Activated T-helper 2 cell treated with anti-CD3 and anti-CD28 coated beads, Interferon-gamma antibody, Interleukin-2, Interleukin-4, amounts not matched to agents 10 μg/mL and 5 μg/mL and 100 μg/mL, durations not matched to agents 14 hours and 24 hours and 36 hours (primary cell): ENCODE measurements at regions not wholly inside any gene's neighbourhood (a gene's known extent, or its start where the extent isn't known, plus 50 kb on each side); places are given as distances from the start of the nearest gene placed in this dataset.

Experiments used
- DNase-seq: peaks from one replicate; pipeline ENCODE4 v3.0.0; 2021; ENCODE audit warnings: low spot score
- H3K27ac Mint-ChIP-seq: one replicate; pipeline ENCODE4 v1.8.0; 2021; ENCODE audit warnings: mixed read lengths
- H3K27me3 Mint-ChIP-seq: one replicate; pipeline ENCODE4 v1.8.0; 2021; ENCODE audit warnings: low read depth, mixed read lengths
- H3K36me3 Mint-ChIP-seq: one replicate; pipeline ENCODE4 v1.8.0; 2021; ENCODE audit warnings: low read depth, mixed read lengths
- H3K4me1 Mint-ChIP-seq: one replicate; pipeline ENCODE4 v1.8.0; 2021; ENCODE audit warnings: low read depth, mixed read lengths
- H3K4me3 Mint-ChIP-seq: one replicate; pipeline ENCODE4 v1.8.0; 2021; ENCODE audit warnings: low read depth, mild to moderate bottlenecking, moderate library complexity, mixed read lengths
- H3K9me3 Mint-ChIP-seq: one replicate; pipeline ENCODE4 v1.8.0; 2021; ENCODE audit warnings: mixed read lengths
- intact Hi-C: fragments of 100-400 bp; cut with micrococcal nuclease; formaldehyde crosslinking; loops from one replicate; pipeline ENCODE4 v1.15.1; 2023

- Mint-ChIP-seq H3K36me3 (no peaks in the 10 kb centered on the region), H3K4me1 (no peaks in the 10 kb centered on the region), H3K27ac (no peak overlapping the region), H3K9me3 (no peaks in the 10 kb centered on the region), H3K4me3 (no peak overlapping the region), H3K27me3 (no peaks in the 10 kb centered on the region)
- intact Hi-C loops: no loop called here
- DNase-seq: no peak
These were observed 338.1 kb downstream of the SLC4A3 start for GRCh38 chr2:219965287-219966194.

DNA sequence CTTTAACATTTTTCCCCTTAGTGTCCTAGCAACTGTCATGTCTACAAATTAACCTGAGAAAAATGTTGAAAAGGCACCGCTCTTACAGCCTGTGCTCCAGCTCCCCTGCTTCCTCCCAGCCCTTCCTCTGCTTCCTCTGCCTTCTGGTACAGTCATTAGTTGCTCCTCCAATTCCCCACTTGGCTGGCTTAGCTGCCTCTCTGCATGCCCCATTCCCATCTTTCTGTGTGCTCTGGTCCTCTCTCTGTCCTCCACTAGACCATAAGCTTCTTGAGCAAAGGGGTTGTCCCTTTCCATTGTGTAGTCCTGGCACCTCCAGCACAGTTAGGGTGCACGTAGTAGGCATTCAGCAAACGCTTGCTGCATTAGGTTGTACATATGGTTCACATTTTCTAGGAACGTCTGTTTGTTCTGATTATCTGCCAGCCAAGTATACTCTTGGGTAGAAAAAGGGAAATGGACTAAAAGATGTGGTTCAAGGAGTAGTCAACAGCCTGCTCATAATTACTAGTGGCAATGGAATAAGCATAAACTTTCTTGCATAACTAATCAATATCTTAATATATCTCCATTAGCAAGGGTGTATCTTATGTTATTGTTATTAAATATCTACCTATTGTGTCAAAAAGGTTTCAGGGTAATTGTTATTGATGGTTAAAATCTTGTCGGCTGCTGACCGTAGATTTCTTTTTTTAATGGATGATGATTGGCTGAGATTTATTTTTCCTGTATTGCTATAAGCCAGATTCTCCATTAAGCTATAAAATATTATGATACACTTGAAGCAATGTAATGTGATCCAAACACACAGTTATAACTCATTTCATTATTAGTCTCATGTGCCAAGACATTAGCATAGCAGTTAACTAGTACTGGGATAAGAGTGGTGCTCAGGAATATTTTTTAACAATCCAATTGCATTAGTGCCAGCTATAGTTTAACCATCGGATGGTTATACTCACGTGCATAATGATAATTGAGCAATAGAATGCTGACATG, 340.1 kb downstream of the SLC4A3 start:
- H3K27me3 Mint-ChIP-seq: no peaks in the 10 kb centered on the region
- no peak overlapping the region for H3K27ac Mint-ChIP-seq
- no peak overlapping the region for H3K4me3 Mint-ChIP-seq
- no peaks in the 10 kb centered on the region for H3K9me3 Mint-ChIP-seq
- H3K4me1 Mint-ChIP-seq: no peaks in the 10 kb centered on the region
- DNase-seq: no peak
- no peaks in the 10 kb centered on the region for H3K36me3 Mint-ChIP-seq
- intact Hi-C loops: no loop called here

DNA sequence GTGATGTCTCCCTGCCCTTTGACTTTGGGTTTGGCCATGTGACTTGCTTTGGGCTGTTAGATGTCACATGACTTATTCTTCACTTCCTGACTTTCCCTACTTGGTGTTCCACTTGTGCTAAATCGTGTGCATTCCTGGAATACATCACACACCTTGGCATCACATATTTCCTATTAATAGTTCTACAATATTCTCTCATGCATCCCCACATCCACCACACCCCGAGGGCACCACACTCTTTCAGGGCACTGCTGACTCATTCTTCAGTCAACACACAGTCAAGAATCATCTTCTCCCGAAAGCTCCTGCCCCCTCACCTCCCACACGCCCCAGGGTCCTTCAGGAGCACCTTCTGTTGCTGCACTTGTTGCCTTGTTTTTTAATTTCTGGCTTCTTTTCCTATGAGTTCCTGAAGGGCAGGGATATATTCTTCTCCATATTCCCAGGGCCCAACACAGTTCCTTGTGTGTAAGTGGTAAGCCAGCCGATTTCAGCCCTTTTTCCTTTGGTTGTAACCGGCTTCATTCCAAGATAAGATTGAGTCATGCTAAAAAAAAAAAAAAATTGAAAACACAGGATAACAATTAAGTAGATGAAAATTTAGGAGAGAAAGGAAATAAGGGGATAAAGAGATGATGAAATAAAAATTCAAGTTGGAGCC, 341.4 kb downstream of the SLC4A3 start:
- H3K9me3 Mint-ChIP-seq: no peaks in the 10 kb centered on the region
- no peaks in the 10 kb centered on the region for H3K4me1 Mint-ChIP-seq
- no peaks in the 10 kb centered on the region for H3K27me3 Mint-ChIP-seq
- no peaks in the 10 kb centered on the region for H3K36me3 Mint-ChIP-seq
- no peak overlapping the region for H3K27ac Mint-ChIP-seq
- DNase-seq: no peak
- intact Hi-C loops: no loop called here
- no peak overlapping the region for H3K4me3 Mint-ChIP-seq

DNA sequence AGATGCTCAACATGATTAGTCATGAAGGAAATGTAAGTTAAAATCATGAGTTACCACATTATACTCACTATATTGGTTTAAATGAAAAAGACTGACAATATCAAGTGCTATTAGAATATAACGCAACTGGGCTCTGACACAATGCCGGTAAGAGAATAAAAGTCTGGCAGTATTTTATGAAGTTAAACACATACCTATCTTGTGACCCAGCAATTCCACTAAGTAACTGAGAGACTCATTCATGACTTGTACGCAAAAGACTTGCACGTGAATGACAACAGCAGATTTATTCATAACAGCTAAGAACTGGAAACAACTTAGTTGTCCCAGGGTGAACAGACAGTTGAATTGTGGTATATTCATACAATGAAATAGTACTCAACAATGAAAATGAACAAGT, 342.1 kb downstream of the SLC4A3 start:
- no peak for DNase-seq
- Mint-ChIP-seq H3K9me3 (no peaks in the 10 kb centered on the region), H3K4me3 (no peak overlapping the region), H3K27me3 (no peaks in the 10 kb centered on the region), H3K4me1 (no peaks in the 10 kb centered on the region), H3K27ac (no peak overlapping the region), H3K36me3 (no peaks in the 10 kb centered on the region)
- intact Hi-C loops: no loop called here

DNA sequence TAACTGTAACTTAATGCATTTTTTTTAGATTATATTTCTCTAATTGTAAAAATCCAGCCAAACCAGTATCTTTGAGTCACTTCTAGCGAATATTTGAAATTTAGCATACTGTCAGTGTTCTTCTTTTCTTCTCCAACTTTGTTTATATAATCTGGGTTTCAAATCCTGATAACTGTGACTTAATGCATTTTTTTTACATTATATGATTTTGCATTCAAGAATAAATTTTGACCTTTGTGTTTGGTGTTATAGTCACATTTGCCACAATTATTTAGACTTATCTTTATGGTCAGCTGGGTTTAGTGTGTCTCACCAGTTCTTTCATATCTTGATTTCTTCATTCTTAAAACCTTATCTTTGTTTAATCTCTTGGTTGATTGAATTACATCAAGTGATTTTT, 345.7 kb downstream of the SLC4A3 start:
- Mint-ChIP-seq H3K4me3 (no peak overlapping the region), H3K36me3 (no peaks in the 10 kb centered on the region), H3K27me3 (no peaks in the 10 kb centered on the region), H3K4me1 (no peaks in the 10 kb centered on the region), H3K9me3 (no peaks in the 10 kb centered on the region), H3K27ac (no peak overlapping the region)
- intact Hi-C loops: no loop called here
- no peak for DNase-seq

DNA sequence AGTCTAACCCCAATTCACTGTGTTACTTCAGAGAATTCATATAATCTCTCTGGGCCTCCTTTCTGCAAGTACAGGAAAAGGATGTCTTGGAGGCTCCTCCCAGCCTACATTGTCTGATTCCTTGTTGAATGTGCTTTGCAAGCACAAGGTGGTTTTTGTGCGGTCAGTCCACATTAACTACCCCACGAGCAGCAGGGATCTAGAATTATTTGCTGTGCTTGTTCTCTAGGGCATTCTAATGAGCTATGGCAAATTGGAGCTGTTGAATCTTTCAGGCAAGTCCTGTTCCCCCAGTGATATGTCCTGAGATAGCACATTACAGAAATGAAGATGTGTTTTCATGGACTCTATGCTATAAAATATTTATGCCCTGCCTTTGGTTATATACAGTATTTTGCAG, 349.4 kb downstream of the SLC4A3 start:
- H3K4me1 Mint-ChIP-seq: no peaks in the 10 kb centered on the region
- no peak overlapping the region for H3K27ac Mint-ChIP-seq
- intact Hi-C loops: no loop called here
- no peak overlapping the region for H3K4me3 Mint-ChIP-seq
- H3K27me3 Mint-ChIP-seq: no peaks in the 10 kb centered on the region
- no peaks in the 10 kb centered on the region for H3K36me3 Mint-ChIP-seq
- DNase-seq: no peak
- no peaks in the 10 kb centered on the region for H3K9me3 Mint-ChIP-seq

DNA sequence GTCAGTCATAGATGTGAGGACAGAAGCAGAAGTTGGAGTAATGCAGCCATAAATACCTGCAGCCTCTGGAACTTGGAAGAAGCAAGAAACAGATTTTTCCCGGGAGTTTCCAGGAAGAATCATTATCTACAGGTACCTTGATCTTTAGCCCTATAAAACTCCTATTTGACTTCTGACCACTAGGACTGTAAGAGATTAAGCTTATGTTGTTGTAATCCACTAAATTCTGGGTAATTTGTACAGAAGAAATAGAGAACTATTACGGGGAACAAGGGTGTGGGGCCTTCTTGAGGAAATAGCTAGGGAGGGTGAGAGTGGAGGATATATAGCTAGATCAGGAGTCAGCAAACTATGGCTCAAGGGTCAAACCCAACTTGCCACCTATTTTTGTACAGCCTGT, 353.2 kb downstream of the SLC4A3 start:
- H3K27me3 Mint-ChIP-seq: no peaks in the 10 kb centered on the region
- H3K27ac Mint-ChIP-seq: no peak overlapping the region
- no peak overlapping the region for H3K4me3 Mint-ChIP-seq
- intact Hi-C loops: no loop called here
- no peaks in the 10 kb centered on the region for H3K9me3 Mint-ChIP-seq
- H3K36me3 Mint-ChIP-seq: no peaks in the 10 kb centered on the region
- no peaks in the 10 kb centered on the region for H3K4me1 Mint-ChIP-seq
- DNase-seq: no peak

DNA sequence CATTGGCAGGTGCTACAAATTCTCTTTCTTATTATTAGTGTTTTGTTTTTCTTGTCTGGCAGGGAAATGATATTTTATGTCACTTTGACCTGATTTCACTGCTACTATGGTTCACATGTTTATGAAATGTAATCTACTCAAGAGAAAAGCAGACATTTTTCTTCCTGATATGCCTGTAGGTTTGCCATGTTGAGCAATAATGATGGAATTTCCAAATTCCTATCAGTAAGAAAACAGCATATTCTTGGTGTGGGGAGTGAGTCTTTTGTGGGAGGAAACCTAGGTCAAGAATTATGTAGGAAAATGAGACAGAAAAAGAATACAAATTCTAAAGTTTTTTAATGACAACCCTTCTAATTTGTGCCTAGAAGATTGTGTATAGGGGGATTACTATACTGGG, 356.4 kb downstream of the SLC4A3 start:
- H3K27me3 Mint-ChIP-seq: no peaks in the 10 kb centered on the region
- no peak overlapping the region for H3K27ac Mint-ChIP-seq
- DNase-seq: no peak
- H3K36me3 Mint-ChIP-seq: no peaks in the 10 kb centered on the region
- H3K4me1 Mint-ChIP-seq: no peaks in the 10 kb centered on the region
- no peak overlapping the region for H3K4me3 Mint-ChIP-seq
- intact Hi-C loops: no loop called here
- H3K9me3 Mint-ChIP-seq: no peaks in the 10 kb centered on the region

- Mint-ChIP-seq H3K27ac (no peak overlapping the region), H3K27me3 (no peaks in the 10 kb centered on the region), H3K36me3 (no peaks in the 10 kb centered on the region), H3K4me3 (no peak overlapping the region), H3K4me1 (no peaks in the 10 kb centered on the region), H3K9me3 (no peaks in the 10 kb centered on the region)
- intact Hi-C loops: no loop called here
- DNase-seq: no peak
These were observed 357.6 kb downstream of the SLC4A3 start for GRCh38 chr2:219985017-219985416.

DNA sequence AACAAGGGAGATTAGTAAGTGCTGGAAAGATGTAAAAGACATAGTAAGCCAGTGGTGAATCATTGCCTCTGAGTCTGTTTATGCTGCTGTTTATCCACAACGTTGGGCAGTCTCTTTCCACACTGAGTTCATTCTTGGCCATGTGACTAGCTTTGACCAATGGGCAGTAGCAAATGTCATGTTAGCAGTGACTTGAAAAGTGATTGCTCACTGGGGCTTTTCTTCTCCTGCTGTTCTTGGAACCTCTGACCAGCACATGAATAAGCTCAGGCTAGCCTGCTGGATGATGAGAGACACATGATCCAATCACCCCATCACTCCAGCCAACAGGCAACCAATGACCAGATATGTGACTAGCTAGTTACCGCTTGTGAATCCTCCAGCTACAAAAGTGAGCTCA, 360.4 kb downstream of the SLC4A3 start:
- Mint-ChIP-seq H3K27ac (no peak overlapping the region), H3K9me3 (no peaks in the 10 kb centered on the region)

GRCh38 chr2:219989744-219990143, 362.3 kb downstream of the SLC4A3 start:
- no peak for DNase-seq
- no peaks in the 10 kb centered on the region for H3K4me1 Mint-ChIP-seq
- no peak overlapping the region for H3K4me3 Mint-ChIP-seq
- no peaks in the 10 kb centered on the region for H3K27me3 Mint-ChIP-seq
- H3K9me3 Mint-ChIP-seq: no peaks in the 10 kb centered on the region
- intact Hi-C loops: no loop called here
- H3K27ac Mint-ChIP-seq: no peak overlapping the region
- H3K36me3 Mint-ChIP-seq: no peaks in the 10 kb centered on the region

More for the DNA sequence above, 360.4 kb downstream of the SLC4A3 start:
- H3K36me3 Mint-ChIP-seq: no peaks in the 10 kb centered on the region
- H3K4me1 Mint-ChIP-seq: no peaks in the 10 kb centered on the region
- H3K4me3 Mint-ChIP-seq: no peak overlapping the region
- H3K27me3 Mint-ChIP-seq: no peaks in the 10 kb centered on the region
- intact Hi-C loops: no loop called here
- no peak for DNase-seq

- H3K27ac Mint-ChIP-seq: no peak overlapping the region
- intact Hi-C loops: no loop called here
- H3K4me1 Mint-ChIP-seq: no peaks in the 10 kb centered on the region
- H3K27me3 Mint-ChIP-seq: no peaks in the 10 kb centered on the region
- no peak for DNase-seq
- no peaks in the 10 kb centered on the region for H3K36me3 Mint-ChIP-seq
- H3K9me3 Mint-ChIP-seq: no peaks in the 10 kb centered on the region
- no peak overlapping the region for H3K4me3 Mint-ChIP-seq
These were observed 363.7 kb downstream of the SLC4A3 start for GRCh38 chr2:219991116-219991515.
